Adrenal gland (tissue), 9 donors: ENCODE measurements at regions not wholly inside any gene's neighbourhood (a gene's known extent, or its start where the extent isn't known, plus 50 kb on each side); places are given as distances from the start of the nearest gene placed in this dataset.

Source experiments
- DNase-seq, 7 donors: peaks; one replicate each; pipeline ENCODE4 v3.0.0-alpha.2; 2019 to 2020
- H3K27ac ChIP-seq, 5 donors: fragments of 200-600 bp; sonication (generic) in 4 of 5; 1 replicate in 3 of 5; 2 replicates in 2 of 5; pipeline versions ENCODE4 v1.5.1 to v1.8.0; 2016 to 2020; ENCODE audit warnings: mild to moderate bottlenecking in 1 of 5
- H3K27me3 ChIP-seq: fragments of 200-600 bp; 2 replicates; pipeline ENCODE4 v1.8.0; 2021
- H3K36me3 ChIP-seq, 2 donors: fragments of 200-600 bp; replicated peaks in 1 of 2; 1 replicate in 1 of 2; 2 replicates in 1 of 2; pipeline versions ENCODE4 v1.5.1 to v1.8.0; 2018 to 2022
- H3K4me1 ChIP-seq, 2 donors: fragments of 200-600 bp; replicated peaks in 1 of 2; 1 replicate in 1 of 2; 2 replicates in 1 of 2; pipeline versions ENCODE4 v1.5.1 to v1.8.0; 2018 to 2021
- H3K4me3 ChIP-seq, 4 donors: fragments of 200-600 bp; sonication (generic) in 3 of 4; one replicate each; pipeline ENCODE4 v1.5.1; 2016 to 2018
- H3K9me3 ChIP-seq, 3 donors: fragments of 200-600 bp; sonication (generic) in 1 of 3; replicated peaks in 1 of 3; 1 replicate in 2 of 3; 2 replicates in 1 of 3; pipeline versions ENCODE4 v1.5.1 to v1.8.0; 2016 to 2021
- CTCF ChIP-seq, 6 experiments: fragments of 450-650 bp in 4 of 6; fragments of 200-600 bp in 2 of 6; sonication (generic) in 1 of 6; IDR thresholded peaks; 1 replicate in 5 of 6; 2 replicates in 1 of 6; pipeline versions ENCODE4 v1.5.1 to v1.8.0; 2016 to 2021; ENCODE audit warnings: antibody characterized with exemption in 6 of 6, mild to moderate bottlenecking in 2 of 6, moderate library complexity in 1 of 6
- POLR2A ChIP-seq, 2 donors: fragments of 450-650 bp; IDR thresholded peaks; one replicate each; pipeline ENCODE4 v1.6.1; 2017; ENCODE audit warnings: antibody characterized with exemption in 2 of 2, mild to moderate bottlenecking in 2 of 2, moderate library complexity in 1 of 2
- WGBS, 4 donors: extraction: QIAGEN DNeasy Blood & Tissue Kit in 2 of 4; methylation state at CpG; one replicate each; pipeline versions ENCODE4 v1.1.5 to v1.1.7; 2013 to 2017; 5-methylcytosine and 5-hydroxymethylcytosine counted together
- intact Hi-C, 2 donors: fragments of 100-400 bp; cut with DNase I; formaldehyde crosslinking; loops; one replicate each; pipeline versions ENCODE4 v1.14.1 to v1.15.0; 2022 to 2023
- donor health status: healthy with polysubstance abuse.
- donor health status: Bipolar disorder and iron deficiency.
- donor health status: DM: yes; HTN: yes; CAD: no.
- donor health status: DM: no; HTN: no; CAD: no.
- donor health status: DM: no; HTN: no; CAD: no.

DNA sequence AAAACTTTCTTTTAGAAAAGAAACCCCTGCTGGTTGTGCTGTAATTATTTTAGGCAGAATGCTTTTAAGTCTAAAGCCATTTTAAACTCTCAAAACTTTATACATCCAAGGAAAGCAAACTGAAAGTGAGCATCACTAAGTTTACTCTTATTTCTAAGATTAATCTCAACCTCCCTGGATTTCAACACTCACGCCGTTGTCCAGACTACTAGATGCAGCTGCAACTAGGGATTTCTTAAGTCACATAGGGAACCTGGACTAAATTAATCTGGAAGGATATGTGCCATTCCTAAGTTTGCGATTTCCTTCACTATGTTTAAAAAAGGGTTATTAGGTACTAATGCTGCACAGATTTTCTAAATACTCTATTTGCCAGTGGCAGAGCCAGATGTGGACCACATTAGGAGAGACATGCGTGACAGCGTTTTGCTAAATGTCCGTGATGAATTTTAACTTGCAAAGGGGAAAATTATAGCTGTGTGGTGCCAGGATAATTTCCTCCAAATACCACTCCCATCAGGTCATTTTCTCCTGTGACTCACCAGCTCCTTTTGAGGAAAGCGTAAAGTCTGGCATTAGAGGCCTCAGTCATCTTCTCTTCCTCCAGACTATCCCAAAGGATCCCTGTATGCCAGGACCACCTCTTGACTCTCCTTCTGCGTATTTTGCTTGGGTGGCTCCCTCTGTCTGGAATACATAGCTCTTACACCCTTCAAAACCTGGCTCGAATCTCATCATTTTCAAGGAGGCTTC lies 143.7 kb downstream of the ATL2 start:
- no peaks in the 10 kb centered on the region for H3K4me1 ChIP-seq
- WGBS, 4 donors: 86 to 90% (median 87%) methylated on average over 9 of the region's 9 CpGs
- no peak overlapping the region for H3K4me3 ChIP-seq
- H3K27me3 ChIP-seq: no peaks in the 10 kb centered on the region
- no peaks in the 10 kb centered on the region for H3K36me3 ChIP-seq
- no peaks in the 10 kb centered on the region for H3K9me3 ChIP-seq
- intact Hi-C loops: no loop called here
- no peak for DNase-seq
- no peak overlapping the region for H3K27ac ChIP-seq
- TF ChIP-seq POLR2A (IDR thresholded peaks at IDR 0.05): no peak
- no peak for TF ChIP-seq CTCF (IDR thresholded peaks at IDR 0.05)

DNA sequence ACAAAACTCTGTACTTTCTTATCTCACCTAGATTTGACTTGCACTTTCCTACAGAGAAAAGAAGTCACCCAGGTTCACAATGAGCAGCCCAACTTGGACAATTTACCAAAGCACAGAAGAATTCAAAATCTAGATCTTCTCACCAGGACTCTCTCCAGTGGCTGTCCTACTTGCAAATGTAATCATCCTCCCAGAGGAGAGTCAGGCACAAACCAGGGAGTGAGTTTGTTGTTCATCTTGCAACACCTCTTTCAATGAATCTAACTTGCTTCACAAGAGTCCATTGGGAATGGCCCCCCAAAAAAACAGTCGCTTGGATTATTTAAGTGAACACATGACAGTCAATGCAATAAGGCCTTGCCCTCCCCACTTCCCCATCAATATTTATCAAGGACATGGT lies 144.6 kb downstream of the ATL2 start:
- H3K36me3 ChIP-seq: no peaks in the 10 kb centered on the region
- TF ChIP-seq CTCF (IDR thresholded peaks at IDR 0.05): no peak
- TF ChIP-seq POLR2A (IDR thresholded peaks at IDR 0.05): no peak
- intact Hi-C loops: no loop called here
- WGBS, 4 donors: 75 to 88% (median 83%) methylated on average over 1 of the region's 1 CpG
- H3K27ac ChIP-seq: no peak overlapping the region
- no peaks in the 10 kb centered on the region for H3K9me3 ChIP-seq
- no peak overlapping the region for H3K4me3 ChIP-seq
- DNase-seq: no peak
- no peaks in the 10 kb centered on the region for H3K4me1 ChIP-seq
- H3K27me3 ChIP-seq: no peaks in the 10 kb centered on the region

DNA sequence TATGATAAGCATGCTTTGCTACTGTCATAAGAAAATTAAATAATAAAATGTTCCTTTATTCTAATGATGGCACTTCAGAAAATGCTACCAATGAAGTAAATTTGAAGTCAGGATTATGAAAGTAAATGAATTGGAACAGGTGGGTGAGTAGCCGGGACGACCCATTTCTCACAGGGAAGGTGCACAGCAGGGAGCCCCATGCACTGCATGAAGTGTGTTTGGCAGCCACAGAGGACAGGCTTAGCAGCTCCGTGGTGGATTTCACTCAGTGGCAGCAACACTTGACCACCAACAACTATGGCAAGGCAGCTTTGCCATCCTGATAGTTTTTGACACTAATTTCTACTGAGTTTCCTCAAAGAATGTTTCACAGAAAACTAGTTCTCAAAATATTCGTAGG lies 146.3 kb downstream of the ATL2 start:
- TF ChIP-seq POLR2A (IDR thresholded peaks at IDR 0.05) (no peak), CTCF (IDR thresholded peaks at IDR 0.05) (no peak)

GRCh38 chr2:38228753-38229152 lies 148.3 kb downstream of the ATL2 start:
- TF ChIP-seq CTCF (IDR thresholded peaks at IDR 0.05): no peak
- H3K4me3 ChIP-seq: no peak overlapping the region
- H3K36me3 ChIP-seq: no peaks in the 10 kb centered on the region
- DNase-seq: no peak
- H3K4me1 ChIP-seq: no peaks in the 10 kb centered on the region
- H3K27ac ChIP-seq: no peak overlapping the region
- H3K27me3 ChIP-seq: no peaks in the 10 kb centered on the region
- intact Hi-C loops: no loop called here
- no peaks in the 10 kb centered on the region for H3K9me3 ChIP-seq

More for the DNA sequence above, 146.3 kb downstream of the ATL2 start:
- Histone ChIP-seq H3K4me3 (no peak overlapping the region), H3K27me3 (no peaks in the 10 kb centered on the region), H3K27ac (no peak overlapping the region), H3K9me3 (no peaks in the 10 kb centered on the region), H3K36me3 (no peaks in the 10 kb centered on the region), H3K4me1 (no peaks in the 10 kb centered on the region)
- WGBS, 4 donors: 54 to 58% (median 56%) methylated on average over 4 of the region's 4 CpGs
- no peak for DNase-seq
- intact Hi-C loops: no loop called here
